ENCODE measurements at regions not wholly inside any gene's neighbourhood (a gene's known extent, or its start where the extent isn't known, plus 50 kb on each side); places are given as distances from the start of the nearest gene placed in this dataset.
"Not testable (repeated sequence)": the region's sequence is repeated elsewhere in the genome, so short reads cannot be mapped to it uniquely, and the experiment has no call there.

GRCh38 chr2:77578354-77578753 lies 56.2 kb upstream of the LRRTM4 start:
- no peak for DNase-seq (ENCODE audit: low spot score)

GRCh38 chr2:77579076-77579769 lies 57.0 kb upstream of the LRRTM4 start:
- DNase-seq (ENCODE audit: low spot score) = no peak

GRCh38 chr2:77588438-77588837 lies 66.3 kb upstream of the LRRTM4 start:
- no peak for DNase-seq (ENCODE audit: low spot score)

- no peak for DNase-seq (ENCODE audit: low spot score)
These were observed 68.2 kb upstream of the LRRTM4 start for GRCh38 chr2:77590298-77590917.

- not testable (repeated sequence) for DNase-seq (ENCODE audit: low spot score)
These were observed 70.8 kb upstream of the LRRTM4 start for GRCh38 chr2:77592955-77593354.

GRCh38 chr2:77602771-77603170 lies 80.6 kb upstream of the LRRTM4 start:
- DNase-seq (ENCODE audit: low spot score) = no peak

- DNase-seq (ENCODE audit: low spot score) = no peak
These were observed 83.1 kb upstream of the LRRTM4 start for GRCh38 chr2:77604953-77605929.

- DNase-seq (ENCODE audit: low spot score) = no peak
These were observed 86.3 kb upstream of the LRRTM4 start for GRCh38 chr2:77608510-77608909.

- no peak for DNase-seq (ENCODE audit: low spot score)
These were observed 107.4 kb upstream of the LRRTM4 start for GRCh38 chr2:77629539-77629938.

- DNase-seq (ENCODE audit: low spot score) = no peak
These were observed 108.8 kb upstream of the LRRTM4 start for GRCh38 chr2:77631007-77631406.

- no peak for DNase-seq (ENCODE audit: low spot score)
These were observed 111.4 kb upstream of the LRRTM4 start for GRCh38 chr2:77633601-77634000.

- no peak for DNase-seq (ENCODE audit: low spot score)
These were observed 118.7 kb upstream of the LRRTM4 start for GRCh38 chr2:77640924-77641323.

GRCh38 chr2:77642339-77642738 lies 120.2 kb upstream of the LRRTM4 start:
- no peak for DNase-seq (ENCODE audit: low spot score)

GRCh38 chr2:77649856-77650255 lies 127.7 kb upstream of the LRRTM4 start:
- no peak for DNase-seq (ENCODE audit: low spot score)

- DNase-seq (ENCODE audit: low spot score) = no peak
These were observed 130.3 kb upstream of the LRRTM4 start for GRCh38 chr2:77652499-77652898.

- DNase-seq (ENCODE audit: low spot score) = no peak
These were observed 142.3 kb upstream of the LRRTM4 start for GRCh38 chr2:77664491-77664890.

GRCh38 chr2:77666251-77666980 lies 144.2 kb upstream of the LRRTM4 start:
- DNase-seq (ENCODE audit: low spot score) = no peak

GRCh38 chr2:77684543-77685319 lies 162.6 kb upstream of the LRRTM4 start:
- not testable (repeated sequence) for DNase-seq (ENCODE audit: low spot score)

- no peak for DNase-seq (ENCODE audit: low spot score)
These were observed 190.4 kb upstream of the LRRTM4 start for GRCh38 chr2:77712601-77713000.

- no peak for DNase-seq (ENCODE audit: low spot score)
These were observed 191.2 kb upstream of the LRRTM4 start for GRCh38 chr2:77713412-77713811.

GRCh38 chr2:77720115-77720514 lies 197.9 kb upstream of the LRRTM4 start:
- no peak for DNase-seq (ENCODE audit: low spot score)

Data from SW480 (cell line).